Smooth muscle cell (in vitro differentiated cells): ENCODE measurements at regions not wholly inside any gene's neighbourhood (a gene's known extent, or its start where the extent isn't known, plus 50 kb on each side); places are given as distances from the start of the nearest gene placed in this dataset.
"Not testable (repeated sequence)": the region's sequence is repeated elsewhere in the genome, so short reads cannot be mapped to it uniquely, and the experiment has no call there.

Experiments used
- DNase-seq: peaks from one replicate; lab custom pipeline; 2025; ENCODE audit not compliant: unreplicated experiment; lab: John Stamatoyannopoulos, UW
- H2AFZ ChIP-seq: fragments of 200-600 bp; sonication (generic); 2 replicates; pipeline ENCODE4 v1.6.0; 2016; ENCODE audit warnings: antibody characterized with exemption, low read depth, mild to moderate bottlenecking
- H3F3A ChIP-seq: fragments of 200-600 bp; sonication (generic); 2 replicates; pipeline ENCODE4 v1.6.0; 2017; ENCODE audit warnings: antibody characterized with exemption, low read depth
- H3K27ac ChIP-seq: fragments of 200-600 bp; sonication (generic); 2 replicates; pipeline ENCODE4 v1.5.1; 2016; ENCODE audit warnings: low read depth, mild to moderate bottlenecking
- H3K27me3 ChIP-seq: fragments of 200-600 bp; sonication (generic); 2 replicates; pipeline ENCODE4 v1.6.1; 2016; ENCODE audit warnings: low read depth, mild to moderate bottlenecking
- H3K36me3 ChIP-seq: fragments of 200-600 bp; sonication (generic); 2 replicates; pipeline ENCODE4 v1.5.1; 2016; ENCODE audit warnings: low read depth
- H3K4me1 ChIP-seq: fragments of 200-600 bp; sonication (generic); 2 replicates; pipeline ENCODE4 v1.5.1; 2016; ENCODE audit warnings: low read depth
- H3K4me2 ChIP-seq: fragments of 200-600 bp; sonication (generic); 2 replicates; pipeline ENCODE4 v1.6.0; 2016; ENCODE audit warnings: mild to moderate bottlenecking
- H3K4me3 ChIP-seq: fragments of 200-600 bp; sonication (generic); 2 replicates; pipeline ENCODE4 v1.5.1; 2016; ENCODE audit warnings: mild to moderate bottlenecking
- H3K79me2 ChIP-seq: fragments of 200-600 bp; sonication (generic); 2 replicates; pipeline ENCODE4 v1.6.0; 2016; ENCODE audit warnings: low read depth, mild to moderate bottlenecking
- H3K9ac ChIP-seq: fragments of 200-600 bp; sonication (generic); 2 replicates; pipeline ENCODE4 v1.6.0; 2016; ENCODE audit warnings: low read depth
- H3K9me3 ChIP-seq: fragments of 200-600 bp; sonication (generic); replicated peaks from 2 replicates; pipeline ENCODE4 v1.5.1; 2016; ENCODE audit warnings: low read depth
- H4K20me1 ChIP-seq: fragments of 200-600 bp; sonication (generic); 2 replicates; pipeline ENCODE4 v1.6.0; 2016; ENCODE audit warnings: low read depth
- WGBS: methylation state at CpG from one replicate; pipeline ENCODE4 v1.1.7; 2016; ENCODE audit warnings: low lambda C conversion rate; 5-methylcytosine and 5-hydroxymethylcytosine counted together
- TF ChIP-seq, protein P1 (sequence below): fragments of 200-600 bp; sonication (generic); IDR thresholded peaks from 2 replicates; pipeline ENCODE4 v1.5.1; 2017; ENCODE audit warnings: borderline replicate concordance, mild to moderate bottlenecking, antibody characterized with exemption; ENCODE audit not compliant: insufficient read depth, poor library complexity, severe bottlenecking

DNA sequence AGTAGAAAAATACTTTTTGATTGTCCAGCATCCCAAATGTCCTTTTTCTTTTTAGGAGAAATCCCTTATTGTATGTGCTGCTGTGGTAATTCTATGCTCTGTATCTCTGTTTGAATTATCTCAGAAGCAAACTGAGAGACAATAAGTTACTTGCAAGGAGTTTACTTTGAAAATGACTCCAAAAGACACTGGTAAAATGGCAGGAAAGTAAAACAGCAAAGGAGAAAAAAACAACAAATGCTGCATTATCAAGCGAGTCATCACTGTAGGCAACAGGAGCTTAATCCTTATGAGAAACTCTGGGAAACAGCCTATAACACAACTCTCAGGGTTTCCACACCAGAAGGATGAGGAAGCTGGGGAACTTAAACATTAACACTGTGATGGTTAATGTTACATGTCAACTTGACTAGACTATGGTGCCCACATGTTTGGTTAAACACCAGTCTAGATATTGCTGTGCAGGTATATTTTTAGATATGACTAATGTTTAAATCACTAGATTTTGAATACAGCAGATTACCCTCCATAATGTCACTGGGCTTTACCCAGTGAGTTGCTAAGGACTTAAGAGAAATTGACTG is 92.6 kb upstream of the GAS1 start:
- DNase-seq = no peak
- H3K4me3 ChIP-seq = peak overlapping the region; percentile 9
- H4K20me1 ChIP-seq = no peaks in the 10 kb centered on the region
- TF ChIP-seq, protein P1, sequence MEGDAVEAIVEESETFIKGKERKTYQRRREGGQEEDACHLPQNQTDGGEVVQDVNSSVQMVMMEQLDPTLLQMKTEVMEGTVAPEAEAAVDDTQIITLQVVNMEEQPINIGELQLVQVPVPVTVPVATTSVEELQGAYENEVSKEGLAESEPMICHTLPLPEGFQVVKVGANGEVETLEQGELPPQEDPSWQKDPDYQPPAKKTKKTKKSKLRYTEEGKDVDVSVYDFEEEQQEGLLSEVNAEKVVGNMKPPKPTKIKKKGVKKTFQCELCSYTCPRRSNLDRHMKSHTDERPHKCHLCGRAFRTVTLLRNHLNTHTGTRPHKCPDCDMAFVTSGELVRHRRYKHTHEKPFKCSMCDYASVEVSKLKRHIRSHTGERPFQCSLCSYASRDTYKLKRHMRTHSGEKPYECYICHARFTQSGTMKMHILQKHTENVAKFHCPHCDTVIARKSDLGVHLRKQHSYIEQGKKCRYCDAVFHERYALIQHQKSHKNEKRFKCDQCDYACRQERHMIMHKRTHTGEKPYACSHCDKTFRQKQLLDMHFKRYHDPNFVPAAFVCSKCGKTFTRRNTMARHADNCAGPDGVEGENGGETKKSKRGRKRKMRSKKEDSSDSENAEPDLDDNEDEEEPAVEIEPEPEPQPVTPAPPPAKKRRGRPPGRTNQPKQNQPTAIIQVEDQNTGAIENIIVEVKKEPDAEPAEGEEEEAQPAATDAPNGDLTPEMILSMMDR = no peak
- H3K9ac ChIP-seq = peak overlapping the region; percentile 30
- peaks cover 3% of the 10 kb centered on the region for H3F3A ChIP-seq
- peak overlapping the region; percentile 92 for H3K27ac ChIP-seq
- H3K79me2 ChIP-seq = peaks cover 9% of the 10 kb centered on the region
- no peaks in the 10 kb centered on the region for H3K27me3 ChIP-seq
- no peaks in the 10 kb centered on the region for H3K9me3 ChIP-seq
- 26% methylated on average over 1 of the region's 1 CpG for WGBS
- H3K4me2 ChIP-seq = peak overlapping the region; percentile 80
- no peaks in the 10 kb centered on the region for H3K36me3 ChIP-seq
- H2AFZ ChIP-seq = peak overlapping the region; percentile 43
- peaks cover 8% of the 10 kb centered on the region for H3K4me1 ChIP-seq

DNA sequence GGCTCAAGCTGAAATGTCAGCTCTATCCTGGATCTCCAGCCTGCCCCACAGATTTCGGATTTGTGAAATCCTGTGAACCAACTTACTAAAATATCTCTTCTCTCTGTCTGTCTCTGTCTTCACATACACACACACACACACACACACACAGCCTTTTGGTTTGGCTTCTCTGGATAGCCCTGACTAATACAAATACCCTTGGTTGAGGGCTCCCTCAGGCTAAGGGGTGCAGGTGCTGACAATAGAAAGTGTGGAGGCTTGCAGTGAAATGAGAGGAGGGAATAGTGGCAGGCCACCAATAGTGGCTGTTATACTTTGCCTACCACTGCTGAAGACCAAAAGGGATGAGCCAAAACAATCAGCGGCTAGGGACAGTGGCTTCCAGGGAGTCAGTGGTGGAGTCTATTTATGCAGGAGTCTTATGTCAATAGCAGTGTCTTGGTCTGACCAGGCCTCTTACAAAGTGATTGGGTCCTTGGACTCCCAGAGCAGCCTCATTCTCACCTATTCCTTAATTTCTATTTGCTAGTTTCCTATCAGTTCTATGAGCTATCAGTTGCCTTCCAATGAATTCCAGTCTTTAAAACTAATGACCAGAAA is 93.2 kb upstream of the GAS1 start:
- peaks cover 9% of the 10 kb centered on the region for H3K79me2 ChIP-seq
- H3K4me2 ChIP-seq = peak overlapping the region; percentile 79
- peaks cover 8% of the 10 kb centered on the region for H3K4me1 ChIP-seq
- 76% methylated on average over 2 of the region's 2 CpGs for WGBS
- TF ChIP-seq, protein P1 = no peak
- H3K4me3 ChIP-seq = peak overlapping the region; percentile 67
- H2AFZ ChIP-seq = no peak overlapping the region
- no peaks in the 10 kb centered on the region for H3K9me3 ChIP-seq
- H3K36me3 ChIP-seq = no peaks in the 10 kb centered on the region
- peak overlapping the region; percentile 92 for H3K27ac ChIP-seq
- H3F3A ChIP-seq = peaks cover 3% of the 10 kb centered on the region
- no peaks in the 10 kb centered on the region for H4K20me1 ChIP-seq
- DNase-seq = no peak
- no peak overlapping the region for H3K9ac ChIP-seq
- H3K27me3 ChIP-seq = no peaks in the 10 kb centered on the region

DNA sequence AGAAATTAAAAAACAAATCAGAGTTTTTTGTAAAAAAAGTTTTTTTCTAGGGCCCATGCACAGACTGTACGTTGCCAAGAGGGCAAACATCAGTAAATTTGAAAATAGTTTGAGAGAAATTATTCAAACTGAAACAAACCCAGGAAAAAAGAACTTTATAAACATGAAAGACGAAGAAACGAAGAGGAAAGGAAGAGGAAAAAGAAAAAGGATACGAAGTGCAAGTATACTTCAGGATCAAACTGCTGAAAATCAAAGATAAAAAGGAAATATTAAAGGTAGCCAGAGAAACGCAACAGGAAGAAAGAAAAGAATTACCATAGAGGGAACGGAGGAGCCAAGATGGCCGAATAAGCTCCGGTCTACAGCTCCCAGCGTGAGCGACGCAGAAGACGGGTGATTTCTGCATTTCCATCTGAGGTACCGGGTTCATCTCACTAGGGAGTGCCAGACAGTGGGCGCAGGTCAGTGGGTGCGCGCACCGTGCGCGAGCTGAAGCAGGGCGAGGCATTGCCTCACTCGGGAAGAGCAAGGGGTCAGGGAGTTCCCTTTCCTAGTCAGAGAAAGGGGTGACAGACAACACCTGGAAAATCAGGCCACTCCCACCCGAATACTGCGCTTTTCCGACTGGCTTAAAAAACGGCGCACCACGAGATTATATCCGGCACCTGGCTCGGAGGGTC is 94.4 kb upstream of the GAS1 start:
- H3K9ac ChIP-seq = peak overlapping the region; percentile 86
- not testable (repeated sequence) for H3K27me3 ChIP-seq, H3K4me1 ChIP-seq, H3K79me2 ChIP-seq, H3K9me3 ChIP-seq, H3F3A ChIP-seq, H3K36me3 ChIP-seq, H4K20me1 ChIP-seq, DNase-seq
- peak overlapping the region; percentile 8 for H2AFZ ChIP-seq
- H3K27ac ChIP-seq = peak overlapping the region; percentile 92
- 30% methylated on average over 29 of the region's 29 CpGs for WGBS
- H3K4me3 ChIP-seq = peak overlapping the region; percentile 67
- H3K4me2 ChIP-seq = peak overlapping the region; percentile 79

DNA sequence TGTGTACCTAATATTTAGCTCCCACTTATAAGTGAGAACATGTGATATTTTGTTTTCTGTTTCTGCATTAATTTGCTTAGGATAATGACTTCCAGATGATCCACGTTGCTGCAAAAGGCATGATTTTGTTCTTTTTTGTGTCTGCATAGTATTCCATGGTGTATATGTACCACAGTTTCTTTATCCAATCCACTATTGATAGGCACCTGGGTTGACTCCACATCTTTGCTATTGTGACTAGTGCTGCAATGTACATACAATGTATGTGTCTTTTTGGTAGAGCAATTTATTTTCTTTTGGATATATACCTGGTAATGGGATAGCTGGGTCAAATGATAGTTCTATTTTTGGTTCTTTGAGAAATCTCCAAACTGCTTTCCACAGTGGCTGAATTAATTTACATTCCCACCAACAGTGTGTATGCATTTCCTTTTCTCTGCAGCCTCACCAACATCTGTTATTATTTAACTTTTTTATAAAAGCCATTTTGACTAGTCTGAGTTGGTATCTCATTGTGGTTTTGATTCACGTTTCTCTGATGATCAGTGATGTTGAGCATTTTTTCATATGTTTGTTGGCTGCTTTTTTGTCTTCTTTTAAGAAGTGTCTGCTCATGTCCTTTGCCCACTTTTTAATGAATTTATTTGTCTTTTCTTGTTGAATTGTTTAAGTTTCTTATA is 102.8 kb upstream of the GAS1 start:
- H3K36me3 ChIP-seq, H3K4me1 ChIP-seq, H3K9ac ChIP-seq, H3K27ac ChIP-seq, H3F3A ChIP-seq, H3K4me2 ChIP-seq, H3K4me3 ChIP-seq, H3K27me3 ChIP-seq, H4K20me1 ChIP-seq, H3K9me3 ChIP-seq, DNase-seq, H2AFZ ChIP-seq, H3K79me2 ChIP-seq: not testable (repeated sequence)
- WGBS = 79% methylated on average over 2 of the region's 2 CpGs
